ENCODE measurements at regions not wholly inside any gene's neighbourhood (a gene's known extent, or its start where the extent isn't known, plus 50 kb on each side); places are given as distances from the start of the nearest gene placed in this dataset.

DNA sequence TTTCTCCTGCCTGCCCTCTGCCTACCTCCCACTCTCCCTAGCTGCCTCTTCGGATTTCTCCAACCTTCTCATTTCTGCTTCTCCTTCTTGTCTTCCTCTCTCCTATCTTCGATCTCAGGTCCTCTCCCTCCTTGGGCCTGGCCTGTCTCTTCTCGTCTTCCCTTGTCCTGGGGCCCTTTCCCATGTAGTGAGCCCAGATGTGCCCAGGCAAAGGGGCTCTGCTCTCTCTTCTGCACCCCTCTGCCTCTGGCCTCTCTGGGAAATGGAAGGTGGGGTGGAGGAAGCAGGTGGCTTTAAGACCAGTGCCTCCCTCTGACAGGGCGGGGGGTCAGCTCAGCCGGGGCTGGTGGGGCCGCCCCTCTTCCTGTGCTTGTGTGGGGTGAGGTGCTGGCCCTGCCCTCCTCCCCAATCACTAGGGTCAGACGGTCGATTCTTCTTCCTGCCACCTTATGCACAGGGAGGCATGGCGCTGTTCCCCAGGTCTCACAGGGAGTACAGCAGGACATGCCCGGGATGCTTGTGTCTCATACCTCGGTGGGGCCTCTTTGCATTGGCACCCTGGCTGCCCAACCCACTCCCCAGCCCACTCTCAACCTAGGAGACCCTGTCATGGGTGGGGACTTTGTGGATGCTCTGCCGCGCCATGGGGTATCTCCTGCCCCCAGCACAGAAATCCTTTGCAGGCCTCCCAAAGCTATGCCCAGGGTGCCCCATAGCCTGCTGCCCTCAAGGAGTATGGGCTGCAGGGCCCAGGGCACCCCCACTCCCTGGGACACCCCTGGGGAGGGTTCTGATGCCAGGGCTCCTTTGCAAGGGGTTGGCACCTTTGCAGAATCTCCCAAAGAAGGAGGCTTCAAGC, 213.8 kb upstream of the HAAO start:
- no peak overlapping the region for H3K4me3 ChIP-seq (replicated peaks in 1 of 3; ENCODE audit: insufficient read depth in 1 of 3, low read depth in 1 of 3, low read length in 3 of 3)
- no peak for FAIRE-seq
- CTCF ChIA-PET = interaction anchor here (1.1 to 2.7 kb wide), 2 partner anchors 18 to 121 kb away, joined by 3 to 10 read pairs; no protein-coding TSS in a partner anchor
- no peak overlapping the region for H2AFZ ChIP-seq (ENCODE audit: low read depth, low read length)
- BruUV-seq (replicated peaks) = no TSS peak
- dilution Hi-C loops (cut with MboI; ENCODE audit: extremely low pct_ligation_motif_present, low sequenced_read_pairs) = no loop called here
- H3K9me1 ChIP-seq (replicated peaks; ENCODE audit: control insufficient read depth, extremely low read depth, insufficient read depth, low read length) = no peaks in the 10 kb centered on the region
- no peaks in the 10 kb centered on the region for H3K79me2 ChIP-seq (ENCODE audit: control insufficient read depth, insufficient read depth, low read length)
- H4K20me1 ChIP-seq (replicated peaks; ENCODE audit: control insufficient read depth, extremely low read depth, insufficient read depth, low read length) = no peaks in the 10 kb centered on the region
- H3K9ac ChIP-seq (replicated peaks; ENCODE audit: extremely low read depth, insufficient read depth, low read length) = no peak overlapping the region
- H3K27me3 ChIP-seq (ENCODE audit: control insufficient read depth in 2 of 2, insufficient read depth in 2 of 2, low read length in 2 of 2) = peaks cover 0 to 2% of the 10 kb centered on the region in 2 experiments
- H3K9me3 ChIP-seq (replicated peaks; ENCODE audit: control insufficient read depth, insufficient read depth, low read length) = no peaks in the 10 kb centered on the region
- POLR2A ChIA-PET = no interaction called here
- no peaks in the 10 kb centered on the region for H3K4me1 ChIP-seq (ENCODE audit: control insufficient read depth, extremely low read depth, insufficient read depth, low read length)
- no peak overlapping the region for H3K4me2 ChIP-seq (ENCODE audit: insufficient read depth, low read length)
- no peak overlapping the region for H3K27ac ChIP-seq (ENCODE audit: insufficient read depth, low read depth, low read length)
- DNase-seq (ENCODE audit: low read depth, low spot score) = no peak
- intact Hi-C loops (cut with micrococcal nuclease) = no loop called here
- H3K36me3 ChIP-seq (ENCODE audit: control insufficient read depth in 2 of 2, extremely low read depth in 1 of 2, insufficient read depth in 2 of 2, low read length in 2 of 2) = no peaks in the 10 kb centered on the region
- TF ChIP-seq EZH2 (IDR thresholded peaks at IDR 0.05; ENCODE audit: borderline replicate concordance, low read depth, low read length, severe bottlenecking) (no peak), POLR2A (IDR thresholded peaks at IDR 0.05; ENCODE audit: low read depth, low read length) (no peak), JUN (IDR thresholded peaks at IDR 0.05; ENCODE audit: borderline replicate concordance, insufficient read depth, insufficient read length, low read depth) (no peak), POLR2AphosphoS5 (IDR thresholded peaks at IDR 0.05; ENCODE audit: insufficient read depth, low read depth, low read length) (no peak), GATA2 (IDR thresholded peaks at IDR 0.05; ENCODE audit: insufficient read depth, insufficient read length, low read depth, low read length) (no peak), FOS (IDR thresholded peaks at IDR 0.05; ENCODE audit: borderline replicate concordance, insufficient read depth, low read length) (no peak), CTCF (IDR thresholded peaks at IDR 0.05; ENCODE audit: extremely low read depth in 1 of 2, insufficient read depth in 1 of 2, low read depth in 1 of 2, low read length in 2 of 2) (no peak), MAX (IDR thresholded peaks at IDR 0.05; ENCODE audit: insufficient read depth, insufficient read length) (no peak), MYC (IDR thresholded peaks at IDR 0.05; ENCODE audit: low read depth, low read length) (no peak)

Measured in endothelial cell of umbilical vein (primary cell).